ENCODE measurements at regions not wholly inside any gene's neighbourhood (a gene's known extent, or its start where the extent isn't known, plus 50 kb on each side); places are given as distances from the start of the nearest gene placed in this dataset.
A peak's percentile ranks its signal among the peaks of the same experiment; 100 is the strongest.

DNA sequence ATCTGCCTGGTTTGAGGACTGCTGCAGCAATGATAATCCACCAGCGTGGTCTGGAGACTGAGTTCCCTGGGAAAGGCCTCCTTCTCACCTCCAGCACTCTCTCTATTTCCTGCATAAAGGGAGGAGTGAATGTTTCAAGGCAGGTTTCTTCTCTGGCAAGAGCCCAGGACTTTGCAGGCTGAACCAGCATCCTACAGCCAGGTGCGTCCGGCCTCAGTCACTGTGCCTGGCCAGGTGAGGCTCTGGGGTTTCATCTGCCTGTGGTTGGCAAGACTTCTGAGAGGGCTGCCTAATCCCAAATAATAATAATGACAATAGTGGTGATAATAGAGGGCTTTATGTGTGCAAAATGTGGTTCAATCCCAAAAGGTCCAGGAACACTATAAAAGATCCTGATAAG lies 269.0 kb upstream of the TBC1D5 start:
- peaks cover 0 to 5% (median 1%) of the 10 kb centered on the region in 4 experiments for H3K4me1 ChIP-seq (ENCODE audit: control extremely low read depth in 1 of 4, control insufficient read depth in 4 of 4, insufficient read depth in 4 of 4, low read length in 3 of 4)
- POLR2A ChIA-PET, result no interaction called here
- peaks cover 0 to 9% (median 3%) of the 10 kb centered on the region in 4 experiments for H3K36me3 ChIP-seq (ENCODE audit: control insufficient read depth in 4 of 4, insufficient read depth in 4 of 4, low read length in 3 of 4)
- 100% methylated on average over 3 of the region's 3 CpGs for WGBS (ENCODE audit: insufficient coverage)
- no peak overlapping the region for H3K27ac ChIP-seq (ENCODE audit: insufficient read depth in 1 of 2, low read depth in 1 of 2, low read length in 2 of 2, poor library complexity in 1 of 2, severe bottlenecking in 2 of 2)
- no peak for DNase-seq
- peaks cover 0 to 14% (median 0%) of the 10 kb centered on the region in 5 experiments for H3K9me3 ChIP-seq (ENCODE audit: control extremely low read depth in 1 of 5, control insufficient read depth in 4 of 5, insufficient read depth in 2 of 5, low read depth in 1 of 5, low read length in 4 of 5)
- no peaks in the 10 kb centered on the region for H3K27me3 ChIP-seq (replicated peaks in 2 of 5; ENCODE audit: control insufficient read depth in 4 of 5, insufficient read depth in 5 of 5, low read length in 4 of 5)
- no peak overlapping the region for H3K4me3 ChIP-seq (ENCODE audit: control insufficient read depth in 1 of 7, extremely low read depth in 1 of 7, insufficient read depth in 4 of 7, low read depth in 2 of 7, low read length in 6 of 7)
- CTCF ChIA-PET, result interaction anchor here (2.2 kb wide), 1 partner anchor 116 kb away, joined by 5 read pairs; no protein-coding TSS in a partner anchor

DNA sequence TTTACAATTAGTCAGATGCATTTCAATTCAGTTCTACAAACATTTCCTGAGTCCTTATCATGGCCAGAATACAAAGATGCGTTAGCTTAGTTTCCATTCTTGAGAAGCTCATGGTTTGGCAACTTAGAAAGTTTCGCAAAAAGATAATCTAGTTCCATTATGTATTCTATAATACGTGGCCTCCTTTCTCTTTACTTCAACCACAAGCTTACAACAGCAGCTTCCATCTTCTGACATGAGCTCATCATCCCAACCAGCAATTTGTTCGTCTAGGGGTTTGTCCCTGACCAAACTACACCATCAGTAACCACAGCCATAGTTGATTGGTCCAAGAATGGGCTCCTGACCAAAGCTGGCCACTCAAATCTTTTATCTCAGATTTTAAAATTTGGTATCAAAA lies 267.6 kb upstream of the TBC1D5 start:
- H3K36me3 ChIP-seq (ENCODE audit: control insufficient read depth in 4 of 4, insufficient read depth in 4 of 4, low read length in 3 of 4), result peaks cover 0 to 6% (median 1%) of the 10 kb centered on the region in 4 experiments
- H3K27ac ChIP-seq (ENCODE audit: insufficient read depth in 1 of 2, low read depth in 1 of 2, low read length in 2 of 2, poor library complexity in 1 of 2, severe bottlenecking in 2 of 2), result no peak overlapping the region
- no peaks in the 10 kb centered on the region for H3K27me3 ChIP-seq (replicated peaks in 2 of 5; ENCODE audit: control insufficient read depth in 4 of 5, insufficient read depth in 5 of 5, low read length in 4 of 5)
- H3K9me3 ChIP-seq (ENCODE audit: control extremely low read depth in 1 of 5, control insufficient read depth in 4 of 5, insufficient read depth in 2 of 5, low read depth in 1 of 5, low read length in 4 of 5), result peaks cover 0 to 9% (median 0%) of the 10 kb centered on the region in 5 experiments
- H3K4me1 ChIP-seq (ENCODE audit: control extremely low read depth in 1 of 4, control insufficient read depth in 4 of 4, insufficient read depth in 4 of 4, low read length in 3 of 4), result peaks cover 0 to 5% (median 1%) of the 10 kb centered on the region in 4 experiments
- CTCF ChIA-PET, result interaction anchor here (2.2 kb wide), 1 partner anchor 117 kb away, joined by 5 read pairs; no protein-coding TSS in a partner anchor
- H3K4me3 ChIP-seq (ENCODE audit: control insufficient read depth in 1 of 7, extremely low read depth in 1 of 7, insufficient read depth in 4 of 7, low read depth in 2 of 7, low read length in 6 of 7), result no peak overlapping the region
- POLR2A ChIA-PET, result interaction anchor here (0.6 to 0.7 kb wide), 2 partner anchors 14 to 151 kb away, joined by 3 read pairs; no protein-coding TSS in a partner anchor
- WGBS (ENCODE audit: insufficient coverage), result 97% methylated on average over 4 of the region's 4 CpGs
- no peak for DNase-seq

DNA sequence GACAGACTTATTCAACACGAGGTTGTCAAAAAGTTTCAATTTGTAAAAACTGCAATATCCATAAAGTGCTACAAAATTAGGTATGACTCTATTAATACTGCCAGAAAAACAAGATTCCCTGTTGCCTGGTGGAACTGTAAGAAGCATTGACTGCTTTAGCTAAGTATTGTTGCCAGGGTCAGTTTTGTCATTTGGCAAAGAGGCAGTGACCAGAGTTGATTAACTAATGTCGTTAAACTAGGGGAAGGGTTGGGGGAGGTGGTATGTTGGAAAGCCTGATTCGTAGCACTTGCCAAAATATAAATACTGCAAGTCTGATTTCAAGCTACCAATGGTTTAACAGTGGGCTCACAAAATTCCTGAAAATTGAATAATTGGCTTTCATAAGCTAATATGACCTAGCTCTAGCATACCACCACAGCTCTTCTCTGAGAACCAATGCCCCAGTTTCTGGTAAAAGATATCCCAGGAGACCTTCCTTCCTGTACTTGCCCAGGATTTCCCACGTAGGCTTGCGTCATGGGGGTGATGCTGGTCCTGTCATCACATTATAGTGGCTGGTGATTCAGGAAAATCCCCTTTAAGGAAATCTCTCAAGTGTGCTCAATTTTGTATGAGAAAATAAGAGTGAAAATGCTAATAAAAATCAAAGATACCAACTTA lies 266.4 kb upstream of the TBC1D5 start:
- H3K36me3 ChIP-seq (ENCODE audit: control insufficient read depth in 4 of 4, insufficient read depth in 4 of 4, low read length in 3 of 4), result peaks cover 0 to 3% (median 1%) of the 10 kb centered on the region in 4 experiments
- no peaks in the 10 kb centered on the region for H3K27me3 ChIP-seq (replicated peaks in 2 of 5; ENCODE audit: control insufficient read depth in 4 of 5, insufficient read depth in 5 of 5, low read length in 4 of 5)
- DNase-seq, result no peak
- H3K27ac ChIP-seq (ENCODE audit: insufficient read depth in 1 of 2, low read depth in 1 of 2, low read length in 2 of 2, poor library complexity in 1 of 2, severe bottlenecking in 2 of 2), result no peak overlapping the region
- H3K9me3 ChIP-seq (ENCODE audit: control extremely low read depth in 1 of 5, control insufficient read depth in 4 of 5, insufficient read depth in 2 of 5, low read depth in 1 of 5, low read length in 4 of 5), result peaks cover 0 to 7% (median 0%) of the 10 kb centered on the region in 5 experiments
- H3K4me1 ChIP-seq (ENCODE audit: control extremely low read depth in 1 of 4, control insufficient read depth in 4 of 4, insufficient read depth in 4 of 4, low read length in 3 of 4), result peaks cover 0 to 5% (median 1%) of the 10 kb centered on the region in 4 experiments
- 100% methylated on average over 3 of the region's 5 CpGs for WGBS (ENCODE audit: insufficient coverage)
- no peak overlapping the region for H3K4me3 ChIP-seq (ENCODE audit: control insufficient read depth in 1 of 7, extremely low read depth in 1 of 7, insufficient read depth in 4 of 7, low read depth in 2 of 7, low read length in 6 of 7)
- ChIA-PET POLR2A (no interaction called here), CTCF (interaction anchor here (0.7 to 2.2 kb wide), 7 partner anchors 11 to 437 kb away, joined by 3 to 5 read pairs (median 3); no protein-coding TSS in a partner anchor)

DNA sequence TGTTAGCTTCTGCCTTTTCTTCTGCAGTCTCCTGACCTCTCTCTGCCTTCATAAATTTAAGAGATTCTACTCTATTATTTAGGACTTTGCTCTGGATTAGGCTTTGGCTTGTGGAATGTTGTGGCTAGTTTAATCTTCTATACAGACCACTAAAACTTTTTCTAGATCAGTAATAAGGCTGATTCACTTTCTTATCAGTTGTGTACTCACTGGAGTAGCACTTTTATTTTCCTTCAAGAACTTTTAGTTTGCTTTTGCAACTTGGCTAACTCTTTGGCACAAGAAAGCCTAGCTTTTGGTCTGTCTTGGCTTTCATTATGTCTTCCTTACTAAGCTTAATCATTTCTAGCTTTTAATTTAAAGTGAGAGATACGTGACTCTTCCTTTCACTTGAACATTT lies 265.5 kb upstream of the TBC1D5 start:
- POLR2A ChIA-PET, result no interaction called here
- Histone ChIP-seq H3K4me1 (ENCODE audit: control extremely low read depth in 1 of 4, control insufficient read depth in 4 of 4, insufficient read depth in 4 of 4, low read length in 3 of 4) (peaks cover 0 to 5% (median 1%) of the 10 kb centered on the region in 4 experiments), H3K4me3 (ENCODE audit: control insufficient read depth in 1 of 7, extremely low read depth in 1 of 7, insufficient read depth in 4 of 7, low read depth in 2 of 7, low read length in 6 of 7) (no peak overlapping the region), H3K36me3 (ENCODE audit: control insufficient read depth in 4 of 4, insufficient read depth in 4 of 4, low read length in 3 of 4) (peaks cover 0 to 3% (median 1%) of the 10 kb centered on the region in 4 experiments), H3K27me3 (replicated peaks in 2 of 5; ENCODE audit: control insufficient read depth in 4 of 5, insufficient read depth in 5 of 5, low read length in 4 of 5) (no peaks in the 10 kb centered on the region), H3K9me3 (ENCODE audit: control extremely low read depth in 1 of 5, control insufficient read depth in 4 of 5, insufficient read depth in 2 of 5, low read depth in 1 of 5, low read length in 4 of 5) (peaks cover 0 to 3% (median 0%) of the 10 kb centered on the region in 5 experiments), H3K27ac (ENCODE audit: insufficient read depth in 1 of 2, low read depth in 1 of 2, low read length in 2 of 2, poor library complexity in 1 of 2, severe bottlenecking in 2 of 2) (no peak overlapping the region)
- CTCF ChIA-PET, result interaction anchor here (1.2 to 1.6 kb wide), 2 partner anchors 12 to 17 kb away, joined by 4 to 5 read pairs; no protein-coding TSS in a partner anchor
- no CpG with 5 or more reads among the region's 1 CpG for WGBS (ENCODE audit: insufficient coverage)
- no peak for DNase-seq

DNA sequence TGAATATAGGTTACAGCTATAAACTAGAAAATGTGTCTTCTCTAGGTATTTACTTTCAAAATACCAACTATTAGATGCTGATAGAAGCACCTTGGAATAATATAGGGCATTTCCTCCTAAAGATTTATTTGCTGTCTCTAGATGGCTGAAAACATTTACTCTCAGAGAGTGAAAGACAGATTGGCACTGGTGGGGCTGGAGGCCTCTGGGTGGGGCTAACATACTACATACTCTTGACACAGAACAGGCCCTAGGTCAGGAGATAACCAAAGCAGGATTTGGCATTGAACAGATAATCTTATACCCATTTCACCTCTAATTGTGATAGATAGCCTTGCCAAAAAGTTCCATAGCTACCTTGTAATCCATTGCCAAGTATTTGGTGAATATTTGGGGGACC lies 253.3 kb upstream of the TBC1D5 start:
- DNase-seq, result peak in 2 of 3 donors; percentile 42 to 48
- ChIA-PET CTCF (interaction anchor here (0.8 to 2.5 kb wide), 5 partner anchors 12 to 396 kb away, joined by 3 to 8 read pairs (median 4); no protein-coding TSS in a partner anchor), POLR2A (interaction anchor here (0.5 kb wide), 1 partner anchor 15 kb away, joined by 3 read pairs; no protein-coding TSS in a partner anchor)
- Histone ChIP-seq H3K4me1 (ENCODE audit: control extremely low read depth in 1 of 4, control insufficient read depth in 4 of 4, insufficient read depth in 4 of 4, low read length in 3 of 4) (peaks cover 0 to 13% (median 0%) of the 10 kb centered on the region in 4 experiments), H3K27me3 (replicated peaks in 2 of 5; ENCODE audit: control insufficient read depth in 4 of 5, insufficient read depth in 5 of 5, low read length in 4 of 5) (no peaks in the 10 kb centered on the region), H3K9me3 (ENCODE audit: control extremely low read depth in 1 of 5, control insufficient read depth in 4 of 5, insufficient read depth in 2 of 5, low read depth in 1 of 5, low read length in 4 of 5) (peaks cover 0 to 2% (median 0%) of the 10 kb centered on the region in 5 experiments), H3K4me3 (ENCODE audit: control insufficient read depth in 1 of 7, extremely low read depth in 1 of 7, insufficient read depth in 4 of 7, low read depth in 2 of 7, low read length in 6 of 7) (no peak overlapping the region), H3K27ac (ENCODE audit: insufficient read depth in 1 of 2, low read depth in 1 of 2, low read length in 2 of 2, poor library complexity in 1 of 2, severe bottlenecking in 2 of 2) (no peak overlapping the region), H3K36me3 (ENCODE audit: control insufficient read depth in 4 of 4, insufficient read depth in 4 of 4, low read length in 3 of 4) (no peaks in the 10 kb centered on the region)

DNA sequence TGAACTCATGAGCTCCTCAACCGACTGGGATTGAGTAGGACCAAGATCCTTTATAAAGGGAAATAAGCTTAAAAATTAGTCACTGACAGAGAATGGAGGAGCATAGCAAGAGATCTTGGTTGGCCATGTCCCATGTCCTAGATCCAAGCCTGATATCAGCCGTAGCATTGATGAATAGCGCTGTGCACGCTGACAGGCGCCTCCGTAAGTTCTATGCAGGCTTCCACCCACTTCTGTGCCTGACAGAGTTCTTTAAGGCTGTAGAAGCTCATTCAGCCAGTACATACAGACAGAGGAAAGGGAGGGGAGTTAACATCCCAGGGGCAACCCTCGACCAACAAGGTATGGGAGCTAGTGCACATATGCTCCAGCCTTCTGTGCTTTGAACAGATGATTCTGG lies 251.7 kb upstream of the TBC1D5 start:
- 84% methylated on average over 7 of the region's 7 CpGs for WGBS (ENCODE audit: insufficient coverage)
- CTCF ChIA-PET, result interaction anchor here (0.7 to 1.3 kb wide), 6 partner anchors 8 to 103 kb away, joined by 3 to 5 read pairs (median 4); no protein-coding TSS in a partner anchor

DNA sequence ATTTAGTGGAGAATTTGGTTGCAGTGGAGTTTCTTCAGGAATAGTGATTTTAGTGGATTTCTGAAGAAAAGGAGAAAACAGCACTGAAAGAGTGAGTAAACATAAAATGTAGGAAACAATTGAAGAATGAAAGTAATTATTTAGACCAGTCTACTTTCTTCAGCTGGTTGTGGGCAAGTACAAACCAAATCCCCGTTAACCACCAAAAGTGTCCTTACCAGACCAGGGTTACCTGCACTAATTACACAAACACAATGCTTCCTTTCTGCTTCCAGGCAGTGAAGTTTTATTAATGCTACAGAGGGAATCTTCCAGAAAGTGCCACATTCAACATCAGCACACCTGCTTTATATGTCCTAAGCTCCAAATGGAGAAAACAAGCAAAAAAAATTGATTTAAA lies 248.0 kb upstream of the TBC1D5 start:
- 100% methylated on average over 1 of the region's 1 CpG for WGBS (ENCODE audit: insufficient coverage)
- H3K4me3 ChIP-seq (ENCODE audit: control insufficient read depth in 1 of 7, extremely low read depth in 1 of 7, insufficient read depth in 4 of 7, low read depth in 2 of 7, low read length in 6 of 7), result no peak overlapping the region
- peak in 2 of 3 donors; percentile 43 to 54 for DNase-seq
- peaks cover 18 to 49% (median 34%) of the 10 kb centered on the region in 4 experiments for H3K4me1 ChIP-seq (ENCODE audit: control extremely low read depth in 1 of 4, control insufficient read depth in 4 of 4, insufficient read depth in 4 of 4, low read length in 3 of 4)
- H3K27me3 ChIP-seq (replicated peaks in 2 of 5; ENCODE audit: control insufficient read depth in 4 of 5, insufficient read depth in 5 of 5, low read length in 4 of 5), result no peaks in the 10 kb centered on the region
- H3K9me3 ChIP-seq (ENCODE audit: control extremely low read depth in 1 of 5, control insufficient read depth in 4 of 5, insufficient read depth in 2 of 5, low read depth in 1 of 5, low read length in 4 of 5), result peaks cover 0 to 5% (median 0%) of the 10 kb centered on the region in 5 experiments
- POLR2A ChIA-PET, result no interaction called here
- CTCF ChIA-PET, result interaction anchor here (0.9 to 1.6 kb wide), 2 partner anchors 9 to 18 kb away, joined by 3 to 4 read pairs; no protein-coding TSS in a partner anchor
- H3K36me3 ChIP-seq (ENCODE audit: control insufficient read depth in 4 of 4, insufficient read depth in 4 of 4, low read length in 3 of 4), result peaks cover 0 to 4% (median 0%) of the 10 kb centered on the region in 4 experiments
- no peak overlapping the region for H3K27ac ChIP-seq (ENCODE audit: insufficient read depth in 1 of 2, low read depth in 1 of 2, low read length in 2 of 2, poor library complexity in 1 of 2, severe bottlenecking in 2 of 2)

More for the DNA sequence above, 251.7 kb upstream of the TBC1D5 start:
- Histone ChIP-seq H3K9me3 (ENCODE audit: control extremely low read depth in 1 of 5, control insufficient read depth in 4 of 5, insufficient read depth in 2 of 5, low read depth in 1 of 5, low read length in 4 of 5) (peaks cover 0 to 3% (median 0%) of the 10 kb centered on the region in 5 experiments), H3K27me3 (replicated peaks in 2 of 5; ENCODE audit: control insufficient read depth in 4 of 5, insufficient read depth in 5 of 5, low read length in 4 of 5) (no peaks in the 10 kb centered on the region), H3K4me1 (ENCODE audit: control extremely low read depth in 1 of 4, control insufficient read depth in 4 of 4, insufficient read depth in 4 of 4, low read length in 3 of 4) (peaks cover 0 to 21% (median 5%) of the 10 kb centered on the region in 4 experiments), H3K4me3 (ENCODE audit: control insufficient read depth in 1 of 7, extremely low read depth in 1 of 7, insufficient read depth in 4 of 7, low read depth in 2 of 7, low read length in 6 of 7) (no peak overlapping the region), H3K27ac (ENCODE audit: insufficient read depth in 1 of 2, low read depth in 1 of 2, low read length in 2 of 2, poor library complexity in 1 of 2, severe bottlenecking in 2 of 2) (no peak overlapping the region), H3K36me3 (ENCODE audit: control insufficient read depth in 4 of 4, insufficient read depth in 4 of 4, low read length in 3 of 4) (peaks cover 0 to 4% (median 0%) of the 10 kb centered on the region in 4 experiments)
- POLR2A ChIA-PET, result no interaction called here
- DNase-seq, result no peak

All from common myeloid progenitor, CD34-positive (primary cell).